WTC11 (cell line): ENCODE measurements at regions not wholly inside any gene's neighbourhood (a gene's known extent, or its start where the extent isn't known, plus 50 kb on each side); places are given as distances from the start of the nearest gene placed in this dataset.

Source experiments
- ATAC-seq: fragments of 200-7000 bp; cut with Tn5 transposase; 2 replicates; pipeline ENCODE4 v1.10.0; 2021; ENCODE audit warnings: mild to moderate bottlenecking, moderate library complexity
- CTCF ChIA-PET: fragments of 300-600 bp; sonication (Branson Sonifier 250); formaldehyde crosslinking; loops from one replicate; lab custom pipeline; 2021; ENCODE audit warnings: antibody characterized with exemption; lab: Charles Lee
- POLR2A ChIA-PET: fragments of 350-600 bp; sonication (Branson Sonifier 250); formaldehyde crosslinking; loops from one replicate; lab custom pipeline; 2021; ENCODE audit warnings: antibody characterized with exemption; lab: Charles Lee
- DNase-seq: peaks from one replicate; pipeline ENCODE4 v3.0.0; 2021; ENCODE audit warnings: low spot score
- H3K27ac Mint-ChIP-seq: 2 replicates; pipeline ENCODE4 v1.8.0; 2021; ENCODE audit warnings: mixed read lengths
- H3K27me3 Mint-ChIP-seq: 2 replicates; pipeline ENCODE4 v1.8.0; 2021; ENCODE audit warnings: low read depth, mild to moderate bottlenecking, moderate library complexity, mixed read lengths
- H3K36me3 Mint-ChIP-seq: 2 replicates; pipeline ENCODE4 v1.8.0; 2021; ENCODE audit warnings: mixed read lengths
- H3K4me1 Mint-ChIP-seq: 2 replicates; pipeline ENCODE4 v1.8.0; 2022; ENCODE audit warnings: mixed read lengths
- H3K4me3 Mint-ChIP-seq: 2 replicates; pipeline ENCODE4 v1.8.0; 2021; ENCODE audit warnings: mild to moderate bottlenecking, moderate library complexity, mixed read lengths
- H3K9me3 Mint-ChIP-seq: 2 replicates; pipeline ENCODE4 v1.8.0; 2021; ENCODE audit warnings: mixed read lengths
- CBFB ChIP-seq: sonication (generic); formaldehyde crosslinking; IDR thresholded peaks from 2 replicates; pipeline ENCODE4 v1.8.1; 2022; ENCODE audit warnings: mild to moderate bottlenecking, low read depth, missing genetic modification reagents
- CREM ChIP-seq: sonication (generic); formaldehyde crosslinking; IDR thresholded peaks from 2 replicates; pipeline ENCODE4 v1.8.1; 2022; ENCODE audit warnings: mild to moderate bottlenecking, missing genetic modification reagents, moderate library complexity
- ELF4 ChIP-seq: sonication (generic); formaldehyde crosslinking; IDR thresholded peaks from 2 replicates; pipeline ENCODE4 v1.8.1; 2022; ENCODE audit warnings: low read depth, mild to moderate bottlenecking, moderate library complexity, missing genetic modification reagents
- GABPB1 ChIP-seq: sonication (generic); formaldehyde crosslinking; IDR thresholded peaks from 2 replicates; pipeline ENCODE4 v1.8.1; 2023; ENCODE audit warnings: mild to moderate bottlenecking, missing genetic modification reagents
- GRHL2 ChIP-seq: fragments of 250-450 bp; sonication (Bioruptor Pico); IDR thresholded peaks from 2 replicates; pipeline ENCODE4 v1.8.0; 2022; ENCODE audit warnings: mild to moderate bottlenecking, moderate library complexity; ENCODE audit not compliant: insufficient replicate concordance, severe bottlenecking
- GTF2I ChIP-seq: fragments of 250-450 bp; sonication (Bioruptor Pico); conservative IDR thresholded peaks from 2 replicates; pipeline ENCODE4 v1.4.0; 2021; ENCODE audit warnings: mild to moderate bottlenecking
- HMGA2 ChIP-seq: fragments of 250-450 bp; sonication (Bioruptor Pico); IDR thresholded peaks from 2 replicates; pipeline ENCODE4 v1.4.0; 2021; ENCODE audit warnings: mild to moderate bottlenecking, moderate library complexity
- KAT7 ChIP-seq: sonication (generic); formaldehyde crosslinking; IDR thresholded peaks from 2 replicates; pipeline ENCODE4 v1.8.1; 2023; ENCODE audit warnings: missing genetic modification reagents, mild to moderate bottlenecking, borderline replicate concordance
- MXD4 ChIP-seq: fragments of 250-450 bp; sonication (Bioruptor Pico); IDR thresholded peaks from 2 replicates; pipeline ENCODE4 v1.8.0; 2021; ENCODE audit warnings: mild to moderate bottlenecking, moderate library complexity, borderline replicate concordance
- NR3C1 ChIP-seq: sonication (generic); formaldehyde crosslinking; conservative IDR thresholded peaks from 2 replicates; pipeline ENCODE4 v1.8.1; 2023; ENCODE audit warnings: low read depth, mild to moderate bottlenecking, missing genetic modification reagents
- OVOL2 ChIP-seq: fragments of 250-450 bp; sonication (Bioruptor Pico); IDR thresholded peaks from 2 replicates; pipeline ENCODE4 v1.9.0; 2021; ENCODE audit warnings: mild to moderate bottlenecking, borderline replicate concordance
- RORB ChIP-seq: fragments of 250-450 bp; sonication (Bioruptor Pico); IDR thresholded peaks from 2 replicates; pipeline ENCODE4 v1.9.0; 2021; ENCODE audit warnings: mild to moderate bottlenecking
- ZBTB21 ChIP-seq: sonication (generic); formaldehyde crosslinking; IDR thresholded peaks from 2 replicates; pipeline ENCODE4 v1.8.1; 2023; ENCODE audit warnings: mild to moderate bottlenecking, missing genetic modification reagents, borderline replicate concordance
- ZNF219 ChIP-seq: sonication (generic); formaldehyde crosslinking; IDR thresholded peaks from 2 replicates; pipeline ENCODE4 v1.8.0; 2023; ENCODE audit warnings: missing genetic modification reagents, mild to moderate bottlenecking, borderline replicate concordance
- ZNF232 ChIP-seq: sonication (generic); formaldehyde crosslinking; IDR thresholded peaks from 2 replicates; pipeline ENCODE4 v1.8.0; 2022; ENCODE audit warnings: mild to moderate bottlenecking, missing genetic modification reagents
- ZNF423 ChIP-seq: fragments of 250-450 bp; sonication (Bioruptor Pico); IDR thresholded peaks from 2 replicates; pipeline ENCODE4 v2.1.2; 2022; ENCODE audit warnings: mild to moderate bottlenecking, moderate library complexity
- TF ChIP-seq, protein P1 (sequence below): sonication (generic); formaldehyde crosslinking; IDR thresholded peaks from 2 replicates; pipeline ENCODE4 v1.8.0; 2022; ENCODE audit warnings: missing genetic modification reagents
- TF ChIP-seq, protein P2 (sequence below): sonication (generic); formaldehyde crosslinking; IDR thresholded peaks from 2 replicates; pipeline ENCODE4 v1.8.1; 2023; ENCODE audit warnings: mild to moderate bottlenecking, missing genetic modification reagents, borderline replicate concordance
- TF ChIP-seq, protein P3 (sequence below): sonication (generic); formaldehyde crosslinking; IDR thresholded peaks from 2 replicates; pipeline ENCODE4 v1.8.1; 2023; ENCODE audit warnings: mild to moderate bottlenecking, missing genetic modification reagents, moderate library complexity

DNA sequence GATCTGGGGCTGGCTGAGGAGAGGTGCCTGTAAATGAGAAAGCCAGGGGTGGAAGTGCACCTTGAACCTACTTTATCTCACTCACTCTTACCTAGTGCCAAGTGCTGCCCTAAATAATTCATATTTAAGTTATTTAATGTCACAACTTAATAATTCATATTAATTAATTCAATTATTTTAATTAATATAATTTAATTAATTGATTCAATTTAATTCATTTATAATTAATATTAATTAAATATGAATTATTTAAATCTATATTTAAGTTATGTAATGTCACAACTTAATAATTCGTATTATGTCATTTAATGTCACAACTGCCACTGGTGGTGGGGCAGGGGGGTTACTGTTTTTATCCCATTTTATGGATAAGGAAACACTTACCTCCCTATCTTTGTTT lies 361.6 kb upstream of the RUNX1 start:
- ATAC-seq (no peak), DNase-seq (no peak)
- H3K4me3 Mint-ChIP-seq = no peak overlapping the region
- H3K27ac Mint-ChIP-seq = no peak overlapping the region
- POLR2A ChIA-PET = no interaction called here
- peaks cover 3% of the 10 kb centered on the region; the same call in 1 of the 2 replicates for H3K9me3 Mint-ChIP-seq
- H3K4me1 Mint-ChIP-seq = peaks cover 41% of the 10 kb centered on the region
- no peaks in the 10 kb centered on the region; the same call in 1 of the 2 replicates for H3K36me3 Mint-ChIP-seq
- CTCF ChIA-PET = no interaction called here
- no peaks in the 10 kb centered on the region; the same call in 1 of the 2 replicates for H3K27me3 Mint-ChIP-seq
- peak; percentile 100 for TF ChIP-seq HMGA2 (CRISPR knock-in tag)
- TF ChIP-seq CBFB = no peak

DNA sequence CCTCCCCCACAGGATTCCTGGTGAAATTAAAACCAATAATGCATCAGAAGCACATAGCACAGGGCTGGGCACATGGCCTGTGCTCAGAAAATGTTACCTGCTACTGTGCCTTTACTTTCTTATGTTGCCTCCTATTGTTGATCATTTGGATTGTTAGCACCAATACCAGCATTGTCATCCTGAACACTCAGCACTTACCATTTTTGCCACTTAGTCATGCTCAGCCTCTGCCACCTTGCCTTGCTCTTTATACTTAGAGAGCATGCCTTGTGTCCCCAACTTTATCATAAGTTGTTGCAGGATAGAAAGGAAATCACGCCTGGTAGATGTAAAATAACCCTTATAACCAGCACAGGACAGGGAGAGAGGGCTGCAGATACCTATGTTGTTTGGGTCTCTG lies 361.0 kb upstream of the RUNX1 start:
- Mint-ChIP-seq H3K27me3 (no peaks in the 10 kb centered on the region; the same call in 1 of the 2 replicates), H3K9me3 (peaks cover 3% of the 10 kb centered on the region; the same call in 1 of the 2 replicates), H3K36me3 (no peaks in the 10 kb centered on the region; the same call in 1 of the 2 replicates), H3K4me3 (no peak overlapping the region), H3K27ac (no peak overlapping the region), H3K4me1 (peaks cover 42% of the 10 kb centered on the region)
- CTCF ChIA-PET = no interaction called here
- ATAC-seq = no peak
- TF ChIP-seq KAT7 (CRISPR knock-in tag) (no peak), ZBTB21 (CRISPR knock-in tag) (no peak), OVOL2 (CRISPR knock-in tag) (no peak), ZNF219 (CRISPR knock-in tag) (no peak), RORB (CRISPR knock-in tag) (no peak), ZNF232 (CRISPR knock-in tag) (no peak), ELF4 (CRISPR knock-in tag) (no peak), GABPB1 (no peak), GRHL2 (CRISPR knock-in tag) (no peak), MXD4 (CRISPR knock-in tag) (no peak), CREM (CRISPR knock-in tag) (no peak), ZNF423 (CRISPR knock-in tag) (no peak)
- TF ChIP-seq, protein P1, sequence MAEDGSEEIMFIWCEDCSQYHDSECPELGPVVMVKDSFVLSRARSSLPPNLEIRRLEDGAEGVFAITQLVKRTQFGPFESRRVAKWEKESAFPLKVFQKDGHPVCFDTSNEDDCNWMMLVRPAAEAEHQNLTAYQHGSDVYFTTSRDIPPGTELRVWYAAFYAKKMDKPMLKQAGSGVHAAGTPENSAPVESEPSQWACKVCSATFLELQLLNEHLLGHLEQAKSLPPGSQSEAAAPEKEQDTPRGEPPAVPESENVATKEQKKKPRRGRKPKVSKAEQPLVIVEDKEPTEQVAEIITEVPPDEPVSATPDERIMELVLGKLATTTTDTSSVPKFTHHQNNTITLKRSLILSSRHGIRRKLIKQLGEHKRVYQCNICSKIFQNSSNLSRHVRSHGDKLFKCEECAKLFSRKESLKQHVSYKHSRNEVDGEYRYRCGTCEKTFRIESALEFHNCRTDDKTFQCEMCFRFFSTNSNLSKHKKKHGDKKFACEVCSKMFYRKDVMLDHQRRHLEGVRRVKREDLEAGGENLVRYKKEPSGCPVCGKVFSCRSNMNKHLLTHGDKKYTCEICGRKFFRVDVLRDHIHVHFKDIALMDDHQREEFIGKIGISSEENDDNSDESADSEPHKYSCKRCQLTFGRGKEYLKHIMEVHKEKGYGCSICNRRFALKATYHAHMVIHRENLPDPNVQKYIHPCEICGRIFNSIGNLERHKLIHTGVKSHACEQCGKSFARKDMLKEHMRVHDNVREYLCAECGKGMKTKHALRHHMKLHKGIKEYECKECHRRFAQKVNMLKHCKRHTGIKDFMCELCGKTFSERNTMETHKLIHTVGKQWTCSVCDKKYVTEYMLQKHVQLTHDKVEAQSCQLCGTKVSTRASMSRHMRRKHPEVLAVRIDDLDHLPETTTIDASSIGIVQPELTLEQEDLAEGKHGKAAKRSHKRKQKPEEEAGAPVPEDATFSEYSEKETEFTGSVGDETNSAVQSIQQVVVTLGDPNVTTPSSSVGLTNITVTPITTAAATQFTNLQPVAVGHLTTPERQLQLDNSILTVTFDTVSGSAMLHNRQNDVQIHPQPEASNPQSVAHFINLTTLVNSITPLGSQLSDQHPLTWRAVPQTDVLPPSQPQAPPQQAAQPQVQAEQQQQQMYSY = no peak
- POLR2A ChIA-PET = no interaction called here
- no peak for DNase-seq

DNA sequence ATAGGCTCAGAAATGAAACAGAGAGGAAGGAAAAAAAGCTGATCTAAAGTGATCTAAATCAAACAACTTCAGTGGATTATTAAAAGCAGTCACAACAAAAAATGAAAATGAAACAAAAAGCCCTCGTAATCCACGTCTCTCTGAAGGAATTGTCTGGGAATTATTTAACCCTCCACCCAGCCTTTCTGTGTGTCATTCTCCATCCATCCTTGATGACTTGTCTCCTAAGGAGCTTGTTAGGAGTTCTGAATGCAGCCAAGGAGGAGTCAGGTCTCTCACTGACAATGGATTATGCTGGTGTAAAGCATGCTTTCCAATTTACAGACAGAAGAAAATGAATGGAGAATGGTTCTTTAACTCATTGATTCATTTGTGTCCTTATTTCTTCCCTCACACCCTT lies 359.3 kb upstream of the RUNX1 start:
- H3K27me3 Mint-ChIP-seq = no peaks in the 10 kb centered on the region; the same call in 1 of the 2 replicates
- no peak for ATAC-seq
- CTCF ChIA-PET = no interaction called here
- TF ChIP-seq, protein P2, sequence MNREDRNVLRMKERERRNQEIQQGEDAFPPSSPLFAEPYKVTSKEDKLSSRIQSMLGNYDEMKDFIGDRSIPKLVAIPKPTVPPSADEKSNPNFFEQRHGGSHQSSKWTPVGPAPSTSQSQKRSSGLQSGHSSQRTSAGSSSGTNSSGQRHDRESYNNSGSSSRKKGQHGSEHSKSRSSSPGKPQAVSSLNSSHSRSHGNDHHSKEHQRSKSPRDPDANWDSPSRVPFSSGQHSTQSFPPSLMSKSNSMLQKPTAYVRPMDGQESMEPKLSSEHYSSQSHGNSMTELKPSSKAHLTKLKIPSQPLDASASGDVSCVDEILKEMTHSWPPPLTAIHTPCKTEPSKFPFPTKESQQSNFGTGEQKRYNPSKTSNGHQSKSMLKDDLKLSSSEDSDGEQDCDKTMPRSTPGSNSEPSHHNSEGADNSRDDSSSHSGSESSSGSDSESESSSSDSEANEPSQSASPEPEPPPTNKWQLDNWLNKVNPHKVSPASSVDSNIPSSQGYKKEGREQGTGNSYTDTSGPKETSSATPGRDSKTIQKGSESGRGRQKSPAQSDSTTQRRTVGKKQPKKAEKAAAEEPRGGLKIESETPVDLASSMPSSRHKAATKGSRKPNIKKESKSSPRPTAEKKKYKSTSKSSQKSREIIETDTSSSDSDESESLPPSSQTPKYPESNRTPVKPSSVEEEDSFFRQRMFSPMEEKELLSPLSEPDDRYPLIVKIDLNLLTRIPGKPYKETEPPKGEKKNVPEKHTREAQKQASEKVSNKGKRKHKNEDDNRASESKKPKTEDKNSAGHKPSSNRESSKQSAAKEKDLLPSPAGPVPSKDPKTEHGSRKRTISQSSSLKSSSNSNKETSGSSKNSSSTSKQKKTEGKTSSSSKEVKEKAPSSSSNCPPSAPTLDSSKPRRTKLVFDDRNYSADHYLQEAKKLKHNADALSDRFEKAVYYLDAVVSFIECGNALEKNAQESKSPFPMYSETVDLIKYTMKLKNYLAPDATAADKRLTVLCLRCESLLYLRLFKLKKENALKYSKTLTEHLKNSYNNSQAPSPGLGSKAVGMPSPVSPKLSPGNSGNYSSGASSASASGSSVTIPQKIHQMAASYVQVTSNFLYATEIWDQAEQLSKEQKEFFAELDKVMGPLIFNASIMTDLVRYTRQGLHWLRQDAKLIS (CRISPR knock-in tag) = no peak
- TF ChIP-seq GTF2I (CRISPR knock-in tag) (no peak), ZNF219 (CRISPR knock-in tag) (no peak), NR3C1 (CRISPR knock-in tag) (no peak)
- TF ChIP-seq, protein P3, sequence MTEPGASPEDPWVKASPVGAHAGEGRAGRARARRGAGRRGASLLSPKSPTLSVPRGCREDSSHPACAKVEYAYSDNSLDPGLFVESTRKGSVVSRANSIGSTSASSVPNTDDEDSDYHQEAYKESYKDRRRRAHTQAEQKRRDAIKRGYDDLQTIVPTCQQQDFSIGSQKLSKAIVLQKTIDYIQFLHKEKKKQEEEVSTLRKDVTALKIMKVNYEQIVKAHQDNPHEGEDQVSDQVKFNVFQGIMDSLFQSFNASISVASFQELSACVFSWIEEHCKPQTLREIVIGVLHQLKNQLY = no peak
- H3K4me1 Mint-ChIP-seq = peaks cover 42% of the 10 kb centered on the region
- POLR2A ChIA-PET = no interaction called here
- no peaks in the 10 kb centered on the region for H3K36me3 Mint-ChIP-seq
- no peak overlapping the region for H3K4me3 Mint-ChIP-seq
- H3K27ac Mint-ChIP-seq = no peak overlapping the region
- DNase-seq = no peak
- peaks cover 3% of the 10 kb centered on the region; the same call in 1 of the 2 replicates for H3K9me3 Mint-ChIP-seq
